ENCODE measurements at regions not wholly inside any gene's neighbourhood (a gene's known extent, or its start where the extent isn't known, plus 50 kb on each side); places are given as distances from the start of the nearest gene placed in this dataset.

- TF ChIP-seq CTCF (IDR thresholded peaks at IDR 0.05 in 4 of 5, conservative IDR thresholded peaks at IDR 0.05 in 1 of 5) (no peak), POLR2A (IDR thresholded peaks at IDR 0.05) (no peak)
Measured at GRCh38 chr2:196268538-196269338, 97.4 kb upstream of the STK17B start.

Data from gastrocnemius medialis (tissue), 4 donors.